GM12891 (cell line): ENCODE measurements at regions not wholly inside any gene's neighbourhood (a gene's known extent, or its start where the extent isn't known, plus 50 kb on each side); places are given as distances from the start of the nearest gene placed in this dataset.

ENCODE experiments used
- PAX5 ChIP-seq: IDR thresholded peaks from 2 replicates; pipeline ENCODE4 v1.6.1; 2011; ENCODE audit warnings: low read length, moderate library complexity, mild to moderate bottlenecking; ENCODE audit not compliant: insufficient read depth, severe bottlenecking
- POLR2A ChIP-seq: IDR thresholded peaks from 2 replicates; pipeline ENCODE4 v1.6.1; 2011; ENCODE audit warnings: low read depth, low read length, control low read depth
- POLR2AphosphoS5 ChIP-seq: IDR thresholded peaks from 2 replicates; pipeline ENCODE4 v1.6.1; 2011; ENCODE audit warnings: low read depth, low read length, control low read depth
- POU2F2 ChIP-seq: IDR thresholded peaks from 2 replicates; pipeline ENCODE4 v1.6.1; 2011; ENCODE audit warnings: low read depth, mild to moderate bottlenecking, control low read depth, low read length, moderate library complexity
- SPI1 ChIP-seq: IDR thresholded peaks from 2 replicates; pipeline ENCODE4 v1.6.1; 2011; ENCODE audit warnings: low read depth, low read length, control low read depth
- TAF1 ChIP-seq: IDR thresholded peaks from 2 replicates; pipeline ENCODE4 v1.6.1; 2011; ENCODE audit warnings: low read depth, low read length, control low read depth

GRCh38 chr6:144474904-144475303 lies 189.8 kb downstream of the UTRN start:
- no peak for TF ChIP-seq POLR2AphosphoS5
- TF ChIP-seq POLR2A = no peak
- TF ChIP-seq TAF1 = no peak
- no peak for TF ChIP-seq SPI1
- no peak for TF ChIP-seq PAX5
- no peak for TF ChIP-seq POU2F2
